ENCODE measurements at regions not wholly inside any gene's neighbourhood (a gene's known extent, or its start where the extent isn't known, plus 50 kb on each side); places are given as distances from the start of the nearest gene placed in this dataset.

DNA sequence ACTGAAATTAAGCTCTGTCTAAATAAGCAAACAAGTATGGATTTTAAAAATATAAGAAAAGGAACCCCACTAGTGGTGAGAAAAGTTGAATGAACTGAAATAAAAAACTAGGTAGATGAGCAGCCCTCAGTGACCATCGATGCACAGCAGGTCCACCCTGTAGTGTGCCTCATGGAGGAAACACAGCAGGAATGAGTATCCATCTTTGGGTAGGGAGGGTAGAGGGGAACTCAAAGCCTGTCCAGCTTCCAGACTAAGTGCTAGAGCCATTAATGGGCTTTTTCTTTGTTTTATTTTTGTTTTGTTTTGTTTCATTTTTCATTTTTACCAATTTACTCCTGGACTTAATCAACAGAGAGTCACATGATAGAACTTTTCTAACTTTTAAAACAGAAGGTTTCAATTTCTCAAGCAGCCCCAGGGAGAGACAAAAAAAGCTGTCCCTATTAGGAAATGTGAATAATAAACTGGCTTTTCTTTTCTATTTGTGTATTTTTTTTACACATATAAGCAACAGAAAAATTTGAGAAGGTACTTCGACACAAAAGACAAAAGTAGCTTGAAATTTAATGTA lies 700.6 kb downstream of the HACE1 start:
- no peaks in the 10 kb centered on the region for H3K4me1 ChIP-seq (ENCODE audit: control insufficient read depth in 5 of 5, insufficient read depth in 5 of 5, low read length in 5 of 5)
- 85 to 88% methylated on average over 2 of the region's 2 CpGs for WGBS, 2 donors
- no peak overlapping the region for H3K4me3 ChIP-seq
- no peak overlapping the region for H3K9ac ChIP-seq (ENCODE audit: insufficient read depth in 1 of 2, low read length in 2 of 2)
- H3K27me3 ChIP-seq (ENCODE audit: control insufficient read depth in 3 of 3, insufficient read depth in 3 of 3, low read length in 2 of 3), result no peaks in the 10 kb centered on the region
- no peak overlapping the region for H3K27ac ChIP-seq (ENCODE audit: low read depth in 1 of 2, low read length in 1 of 2)
- peaks cover 0 to 4% (median 0%) of the 10 kb centered on the region in 4 donors for H3K9me3 ChIP-seq (ENCODE audit: control insufficient read depth in 4 of 4, insufficient read depth in 3 of 4, low read length in 3 of 4)
- H3K36me3 ChIP-seq (ENCODE audit: control insufficient read depth in 4 of 4, insufficient read depth in 4 of 4, low read length in 4 of 4), result no peaks in the 10 kb centered on the region
- no peak for DNase-seq
- TF ChIP-seq, protein P1, sequence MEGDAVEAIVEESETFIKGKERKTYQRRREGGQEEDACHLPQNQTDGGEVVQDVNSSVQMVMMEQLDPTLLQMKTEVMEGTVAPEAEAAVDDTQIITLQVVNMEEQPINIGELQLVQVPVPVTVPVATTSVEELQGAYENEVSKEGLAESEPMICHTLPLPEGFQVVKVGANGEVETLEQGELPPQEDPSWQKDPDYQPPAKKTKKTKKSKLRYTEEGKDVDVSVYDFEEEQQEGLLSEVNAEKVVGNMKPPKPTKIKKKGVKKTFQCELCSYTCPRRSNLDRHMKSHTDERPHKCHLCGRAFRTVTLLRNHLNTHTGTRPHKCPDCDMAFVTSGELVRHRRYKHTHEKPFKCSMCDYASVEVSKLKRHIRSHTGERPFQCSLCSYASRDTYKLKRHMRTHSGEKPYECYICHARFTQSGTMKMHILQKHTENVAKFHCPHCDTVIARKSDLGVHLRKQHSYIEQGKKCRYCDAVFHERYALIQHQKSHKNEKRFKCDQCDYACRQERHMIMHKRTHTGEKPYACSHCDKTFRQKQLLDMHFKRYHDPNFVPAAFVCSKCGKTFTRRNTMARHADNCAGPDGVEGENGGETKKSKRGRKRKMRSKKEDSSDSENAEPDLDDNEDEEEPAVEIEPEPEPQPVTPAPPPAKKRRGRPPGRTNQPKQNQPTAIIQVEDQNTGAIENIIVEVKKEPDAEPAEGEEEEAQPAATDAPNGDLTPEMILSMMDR (IDR thresholded peaks at IDR 0.05; ENCODE audit: control extremely low read depth, extremely low read depth), result no peak
- ATAC-seq (ENCODE audit: insufficient read depth, low FRiP score), result no peak

DNA sequence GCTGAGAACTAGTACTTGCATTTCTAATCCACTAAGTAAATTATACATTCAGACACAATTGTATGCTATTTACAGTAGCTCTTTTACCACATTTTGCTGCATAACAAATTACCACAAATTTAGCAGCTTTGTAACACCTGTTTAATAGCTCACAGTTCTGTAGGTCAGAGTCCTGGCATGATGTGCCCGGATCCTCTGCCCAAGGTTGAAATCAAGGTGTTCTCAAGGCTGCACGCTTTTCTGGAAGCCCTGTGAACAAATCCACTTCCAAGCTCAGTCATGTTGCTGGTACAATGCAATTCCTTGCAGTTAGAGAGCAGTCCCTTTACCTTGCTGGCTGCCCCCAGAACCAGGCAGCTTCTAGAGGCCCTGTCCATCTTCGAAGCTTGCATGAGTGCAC lies 716.0 kb downstream of the HACE1 start:
- Histone ChIP-seq H3K27me3 (ENCODE audit: control insufficient read depth in 3 of 3, insufficient read depth in 3 of 3, low read length in 2 of 3) (no peaks in the 10 kb centered on the region), H3K9me3 (ENCODE audit: control insufficient read depth in 4 of 4, insufficient read depth in 3 of 4, low read length in 3 of 4) (peaks cover 0 to 4% (median 0%) of the 10 kb centered on the region in 4 donors), H3K4me1 (ENCODE audit: control insufficient read depth in 5 of 5, insufficient read depth in 5 of 5, low read length in 5 of 5) (no peaks in the 10 kb centered on the region), H3K9ac (ENCODE audit: insufficient read depth in 1 of 2, low read length in 2 of 2) (no peak overlapping the region), H3K36me3 (ENCODE audit: control insufficient read depth in 4 of 4, insufficient read depth in 4 of 4, low read length in 4 of 4) (no peaks in the 10 kb centered on the region), H3K27ac (ENCODE audit: low read depth in 1 of 2, low read length in 1 of 2) (no peak overlapping the region), H3K4me3 (no peak overlapping the region)
- 84 to 90% methylated on average over 3 of the region's 3 CpGs for WGBS, 2 donors
- ATAC-seq (ENCODE audit: insufficient read depth, low FRiP score), result no peak
- no peak for DNase-seq
- TF ChIP-seq, protein P1 (IDR thresholded peaks at IDR 0.05; ENCODE audit: control extremely low read depth, extremely low read depth), result no peak

DNA sequence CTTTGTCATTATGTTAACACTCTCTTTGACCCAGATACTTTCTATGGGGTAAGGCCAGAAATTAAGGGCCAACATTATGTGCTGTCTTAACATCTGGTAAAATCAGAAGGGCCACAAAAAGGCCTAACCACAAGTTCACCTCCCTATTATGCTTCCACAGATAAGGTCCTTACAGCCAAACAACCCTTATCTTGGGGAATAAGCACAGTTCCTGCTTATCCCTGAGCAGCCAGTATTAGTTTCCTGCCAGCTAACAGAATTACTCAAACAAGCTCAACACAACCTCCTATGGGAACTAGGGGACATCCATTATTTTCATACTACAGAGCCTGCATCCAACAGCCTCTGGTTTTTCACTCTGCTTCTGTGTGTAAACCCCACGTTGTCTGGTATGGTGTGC lies 724.8 kb downstream of the HACE1 start:
- no peak overlapping the region for H3K4me3 ChIP-seq
- ATAC-seq (ENCODE audit: insufficient read depth, low FRiP score), result no peak
- no peak overlapping the region for H3K27ac ChIP-seq (ENCODE audit: low read depth in 1 of 2, low read length in 1 of 2)
- no peaks in the 10 kb centered on the region for H3K36me3 ChIP-seq (ENCODE audit: control insufficient read depth in 4 of 4, insufficient read depth in 4 of 4, low read length in 4 of 4)
- H3K9me3 ChIP-seq (ENCODE audit: control insufficient read depth in 4 of 4, insufficient read depth in 3 of 4, low read length in 3 of 4), result peaks cover 0 to under 1% (median 0%) of the 10 kb centered on the region in 4 donors
- 24 to 58% methylated on average over 1 of the region's 1 CpG for WGBS, 2 donors
- H3K4me1 ChIP-seq (ENCODE audit: control insufficient read depth in 5 of 5, insufficient read depth in 5 of 5, low read length in 5 of 5), result no peaks in the 10 kb centered on the region
- H3K27me3 ChIP-seq (ENCODE audit: control insufficient read depth in 3 of 3, insufficient read depth in 3 of 3, low read length in 2 of 3), result no peaks in the 10 kb centered on the region
- TF ChIP-seq, protein P1 (IDR thresholded peaks at IDR 0.05; ENCODE audit: control extremely low read depth, extremely low read depth), result no peak
- H3K9ac ChIP-seq (ENCODE audit: insufficient read depth in 1 of 2, low read length in 2 of 2), result no peak overlapping the region
- no peak for DNase-seq

DNA sequence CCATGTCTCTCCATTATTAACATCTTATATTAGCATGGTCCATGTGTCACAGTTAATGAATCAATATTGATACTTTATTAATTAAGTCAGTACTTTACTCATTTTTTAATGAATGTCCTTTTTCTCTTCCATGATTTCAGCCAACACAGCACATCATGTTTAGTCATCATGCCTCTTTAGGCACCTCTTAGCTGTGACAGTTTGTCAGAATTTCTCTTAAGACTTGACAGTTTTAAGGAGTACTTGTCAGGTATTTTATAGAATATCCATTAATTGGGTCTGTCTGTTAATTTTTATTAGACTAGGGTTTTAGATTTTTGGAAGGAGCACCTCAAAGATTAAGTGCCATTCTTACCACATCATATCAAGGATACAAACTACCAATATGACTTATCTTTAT lies 729.4 kb downstream of the HACE1 start:
- TF ChIP-seq, protein P1 (IDR thresholded peaks at IDR 0.05; ENCODE audit: control extremely low read depth, extremely low read depth), result no peak
- Histone ChIP-seq H3K9ac (ENCODE audit: insufficient read depth in 1 of 2, low read length in 2 of 2) (no peak overlapping the region), H3K4me1 (ENCODE audit: control insufficient read depth in 5 of 5, insufficient read depth in 5 of 5, low read length in 5 of 5) (no peaks in the 10 kb centered on the region), H3K9me3 (ENCODE audit: control insufficient read depth in 4 of 4, insufficient read depth in 3 of 4, low read length in 3 of 4) (peaks cover 0 to 8% (median 0%) of the 10 kb centered on the region in 4 donors), H3K27ac (ENCODE audit: low read depth in 1 of 2, low read length in 1 of 2) (no peak overlapping the region), H3K36me3 (ENCODE audit: control insufficient read depth in 4 of 4, insufficient read depth in 4 of 4, low read length in 4 of 4) (no peaks in the 10 kb centered on the region), H3K27me3 (ENCODE audit: control insufficient read depth in 3 of 3, insufficient read depth in 3 of 3, low read length in 2 of 3) (no peaks in the 10 kb centered on the region), H3K4me3 (no peak overlapping the region)
- no peak for DNase-seq
- ATAC-seq (ENCODE audit: insufficient read depth, low FRiP score), result no peak
